ENCODE measurements at regions not wholly inside any gene's neighbourhood (a gene's known extent, or its start where the extent isn't known, plus 50 kb on each side); places are given as distances from the start of the nearest gene placed in this dataset.
"Not testable (repeated sequence)": the region's sequence is repeated elsewhere in the genome, so short reads cannot be mapped to it uniquely, and the experiment has no call there.

DNA sequence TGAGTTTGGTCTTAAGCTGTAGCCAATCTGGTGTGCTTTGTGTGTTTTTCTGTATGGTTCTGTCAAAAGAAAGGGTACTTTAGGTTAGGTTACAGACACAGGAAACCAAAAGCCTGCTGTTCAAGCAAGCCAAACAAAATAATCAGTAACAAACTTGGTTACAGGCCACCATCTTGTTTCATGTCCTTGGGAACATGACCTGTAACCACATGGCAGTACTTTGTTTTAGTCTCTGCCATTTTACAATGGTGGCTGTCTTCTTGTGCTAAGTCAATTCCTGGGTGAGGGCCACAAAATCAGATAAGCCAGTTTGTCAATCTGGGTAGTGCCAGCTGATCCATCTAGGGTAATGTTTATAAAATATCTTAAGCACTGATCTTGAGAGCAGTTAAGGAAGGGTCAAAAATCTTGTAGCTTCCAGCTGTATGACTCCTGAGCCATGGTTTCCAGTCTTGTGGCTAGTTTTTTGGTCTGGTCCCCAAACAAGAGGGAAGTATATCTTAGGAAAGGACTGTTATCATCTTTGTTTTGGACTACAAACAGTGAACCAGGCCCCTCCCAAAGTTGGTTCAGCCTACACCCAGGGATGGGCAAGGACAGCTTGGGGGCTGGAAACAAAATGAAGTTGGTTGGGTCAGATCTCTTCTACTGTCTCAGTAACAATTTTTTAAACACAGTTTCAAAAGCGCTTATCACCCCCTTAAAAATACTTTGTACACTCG lies 90.0 kb downstream of the IGLL5 start:
- DNase-seq = no peak

DNA sequence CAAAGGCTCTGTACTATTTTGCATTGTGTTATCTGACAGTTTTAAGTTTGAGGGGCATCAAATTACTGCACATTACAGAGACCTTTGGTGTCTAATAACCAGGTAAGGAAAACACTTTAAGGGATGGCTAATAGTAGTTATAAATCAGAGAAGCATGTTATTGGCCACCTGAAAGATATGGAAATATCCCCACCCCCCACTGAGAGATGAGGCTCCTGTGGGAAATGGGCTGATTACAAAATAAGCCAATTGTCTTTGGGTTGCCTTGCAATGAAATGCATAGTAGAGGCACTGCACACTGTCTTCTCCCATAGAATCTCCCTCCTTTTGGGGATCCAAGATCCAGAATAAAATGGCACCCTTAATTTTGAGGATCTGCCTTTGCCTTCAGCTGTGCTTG lies 91.0 kb downstream of the IGLL5 start:
- DNase-seq = no peak

DNA sequence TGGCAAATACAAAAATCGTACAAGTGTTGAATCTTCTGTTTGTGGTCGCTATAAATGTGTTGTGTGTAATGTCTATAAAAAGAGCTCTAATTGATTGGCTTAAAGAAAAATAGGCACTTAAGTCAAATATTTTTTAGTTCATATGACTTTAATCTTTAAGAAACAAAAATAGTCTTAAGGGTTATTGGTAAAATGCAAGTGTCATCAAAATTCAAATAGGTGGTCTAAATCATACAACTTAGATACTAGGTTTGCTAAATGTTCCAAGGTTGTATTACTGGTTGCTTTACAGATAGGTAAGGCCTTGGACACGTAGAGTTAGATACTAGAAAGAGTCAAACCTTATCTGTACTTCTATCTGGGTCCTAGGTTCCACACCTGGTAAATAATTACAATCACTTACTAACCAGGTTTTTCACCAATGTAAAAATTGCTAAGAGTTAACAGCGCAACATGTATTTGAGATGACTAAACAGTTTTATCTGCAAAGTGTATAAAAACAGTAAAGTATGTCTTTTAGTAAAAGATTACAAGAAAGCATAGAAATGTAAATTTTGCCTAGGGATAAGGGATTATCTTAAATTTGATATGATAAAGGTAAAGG lies 91.1 kb upstream of the GNAZ start:
- no peak for DNase-seq

GRCh38 chr22:22979954-22980353 lies 90.4 kb upstream of the GNAZ start:
- DNase-seq = no peak

DNA sequence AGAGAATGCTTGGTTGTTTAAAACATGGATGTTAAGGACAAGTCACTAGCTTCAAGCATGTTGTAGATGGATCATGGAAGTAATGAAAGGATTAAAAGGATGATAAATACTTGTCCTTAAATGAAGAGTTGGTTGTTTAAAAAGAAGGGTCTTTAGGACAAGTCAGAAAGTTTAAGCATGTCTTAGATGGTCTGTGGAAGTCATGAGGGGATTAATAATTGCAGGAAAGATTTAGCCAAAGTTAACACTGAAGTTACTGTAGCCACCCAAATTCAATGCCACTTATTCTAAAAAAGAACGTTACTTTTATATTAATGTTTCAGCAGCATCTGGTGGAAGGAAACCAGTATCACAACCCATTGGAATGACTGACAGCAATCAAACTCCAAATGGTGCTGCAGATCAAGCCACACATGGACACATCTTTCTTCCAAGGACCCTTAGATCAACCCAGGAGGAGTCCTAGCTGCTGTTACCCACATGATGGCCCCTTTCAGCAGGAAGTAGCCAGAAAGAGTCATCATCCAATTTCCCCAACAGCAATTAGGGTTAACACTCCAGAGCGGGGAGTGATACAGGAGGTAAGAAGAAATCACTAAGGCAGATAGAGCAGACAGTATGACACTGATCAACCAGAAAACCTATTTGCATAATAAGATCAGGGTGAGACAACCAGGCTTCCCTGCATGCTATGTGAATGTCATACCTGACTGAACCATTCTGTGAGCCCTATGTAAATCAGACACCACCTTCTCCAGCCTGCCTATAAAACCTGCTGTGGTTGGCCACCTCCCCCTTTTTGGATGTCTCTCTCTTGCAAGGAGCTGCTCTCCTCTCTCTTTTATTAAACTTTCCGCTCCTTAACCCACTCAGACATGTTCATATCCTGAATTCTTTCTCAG lies 88.4 kb upstream of the GNAZ start:
- no peak for DNase-seq

DNA sequence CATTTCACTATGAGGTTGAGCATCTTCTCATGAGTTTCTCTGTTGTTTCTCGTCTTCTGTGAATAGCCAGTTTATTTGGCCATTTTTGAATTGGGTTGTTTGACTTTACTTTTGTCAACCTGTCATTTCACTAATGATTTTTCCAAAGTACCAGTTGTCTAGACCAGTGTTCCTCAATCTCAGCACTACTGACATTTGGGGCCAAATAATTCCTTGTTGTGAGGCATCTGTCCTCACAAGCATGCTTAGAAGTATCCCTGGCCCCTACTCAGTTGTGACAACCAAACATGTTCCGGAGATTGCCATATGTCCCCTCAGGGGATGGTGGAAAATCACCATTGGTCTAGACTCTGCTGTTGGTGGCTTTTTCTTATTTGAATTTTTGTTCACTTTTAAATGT lies 87.7 kb upstream of the GNAZ start:
- DNase-seq = no peak

DNA sequence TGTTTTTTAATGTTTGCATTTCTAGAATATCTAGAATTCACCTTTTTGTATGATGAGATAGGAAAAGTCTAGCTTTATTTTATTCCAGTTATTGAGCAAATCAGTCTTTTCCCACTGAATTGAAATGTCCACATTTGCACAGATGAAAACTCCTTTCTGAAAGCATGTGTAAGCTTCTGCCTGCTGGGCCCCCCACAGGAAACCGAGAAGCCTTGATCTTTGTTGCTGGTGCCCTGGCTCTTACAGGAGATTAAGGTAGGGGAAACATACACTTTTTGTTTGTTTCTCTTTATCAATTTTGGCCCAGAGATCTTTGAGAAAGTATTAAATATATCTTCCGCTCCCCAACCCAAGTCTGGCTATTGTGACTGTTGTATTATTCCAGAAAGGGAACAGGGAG lies 87.2 kb upstream of the GNAZ start:
- no peak for DNase-seq

GRCh38 chr22:22983816-22984215 lies 86.5 kb upstream of the GNAZ start:
- no peak for DNase-seq

GRCh38 chr22:22984967-22985366 lies 85.4 kb upstream of the GNAZ start:
- DNase-seq = no peak

GRCh38 chr22:22986008-22986407 lies 84.3 kb upstream of the GNAZ start:
- no peak for DNase-seq

DNA sequence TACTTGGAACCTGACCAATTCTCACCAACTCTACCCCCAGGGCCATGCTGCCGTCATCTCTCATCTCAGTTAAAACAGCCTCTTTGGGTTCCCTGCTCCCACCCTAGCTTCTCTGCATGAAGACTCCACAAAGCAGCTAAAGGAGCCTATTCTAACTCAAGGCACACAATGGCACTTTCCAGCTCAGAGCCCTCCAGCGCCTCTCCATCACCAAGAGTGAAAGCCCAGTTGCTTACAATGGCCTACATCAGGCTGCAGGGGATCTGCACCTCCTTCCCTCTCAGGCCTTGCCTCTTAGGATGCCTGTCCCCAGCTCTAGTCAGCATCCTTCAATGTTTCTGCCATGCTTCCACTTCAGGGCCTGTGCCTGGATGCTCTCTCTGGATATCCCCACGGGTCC lies 83.7 kb upstream of the GNAZ start:
- DNase-seq = no peak

GRCh38 chr22:22988150-22988549 lies 82.2 kb upstream of the GNAZ start:
- DNase-seq = no peak

GRCh38 chr22:22988785-22989184 lies 81.5 kb upstream of the GNAZ start:
- no peak for DNase-seq

GRCh38 chr22:22989856-22990255 lies 80.5 kb upstream of the GNAZ start:
- DNase-seq = no peak

GRCh38 chr22:22990711-22991505 lies 79.4 kb upstream of the GNAZ start:
- DNase-seq = not testable (repeated sequence)

GRCh38 chr22:22992474-22992873 lies 77.8 kb upstream of the GNAZ start:
- DNase-seq = no peak

DNA sequence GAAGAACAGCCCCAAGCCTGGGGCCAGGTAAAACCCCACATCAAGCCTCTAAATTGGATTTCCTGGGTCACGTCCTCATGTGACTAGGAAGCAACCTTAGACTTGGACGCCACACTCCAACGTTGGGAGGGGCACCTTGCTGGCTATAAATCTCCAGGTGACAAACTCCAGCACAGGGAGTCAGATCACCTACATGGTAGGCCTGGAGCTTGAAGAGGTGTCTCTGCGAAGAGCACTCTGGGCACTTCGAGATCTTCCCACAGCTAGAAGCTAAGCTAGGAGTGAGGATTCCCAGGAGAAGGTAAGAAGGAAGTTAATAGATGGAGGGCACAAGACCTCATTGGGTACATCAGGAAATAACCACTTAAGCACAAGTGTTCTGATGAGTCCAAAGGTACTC lies 77.1 kb upstream of the GNAZ start:
- DNase-seq = no peak

DNA sequence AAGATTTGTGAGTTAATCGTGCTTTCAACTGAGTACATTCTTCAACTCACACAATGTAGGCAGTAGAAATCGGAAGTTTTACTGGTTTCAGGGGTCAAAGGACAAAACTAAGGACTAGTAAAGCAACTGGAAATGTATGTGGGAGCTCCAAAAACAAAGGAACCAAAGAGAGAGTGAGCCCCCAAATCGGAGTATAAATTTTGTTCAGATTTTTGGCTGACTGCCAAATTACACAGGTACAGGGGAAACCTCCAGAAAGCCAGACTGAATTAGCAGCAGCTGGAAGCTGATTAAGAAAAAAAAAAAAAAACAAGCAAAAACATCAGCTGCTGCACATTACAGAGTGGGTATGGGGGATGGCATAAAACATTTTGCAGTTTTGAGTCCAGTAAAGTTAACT lies 75.2 kb upstream of the GNAZ start:
- no peak for DNase-seq

DNA sequence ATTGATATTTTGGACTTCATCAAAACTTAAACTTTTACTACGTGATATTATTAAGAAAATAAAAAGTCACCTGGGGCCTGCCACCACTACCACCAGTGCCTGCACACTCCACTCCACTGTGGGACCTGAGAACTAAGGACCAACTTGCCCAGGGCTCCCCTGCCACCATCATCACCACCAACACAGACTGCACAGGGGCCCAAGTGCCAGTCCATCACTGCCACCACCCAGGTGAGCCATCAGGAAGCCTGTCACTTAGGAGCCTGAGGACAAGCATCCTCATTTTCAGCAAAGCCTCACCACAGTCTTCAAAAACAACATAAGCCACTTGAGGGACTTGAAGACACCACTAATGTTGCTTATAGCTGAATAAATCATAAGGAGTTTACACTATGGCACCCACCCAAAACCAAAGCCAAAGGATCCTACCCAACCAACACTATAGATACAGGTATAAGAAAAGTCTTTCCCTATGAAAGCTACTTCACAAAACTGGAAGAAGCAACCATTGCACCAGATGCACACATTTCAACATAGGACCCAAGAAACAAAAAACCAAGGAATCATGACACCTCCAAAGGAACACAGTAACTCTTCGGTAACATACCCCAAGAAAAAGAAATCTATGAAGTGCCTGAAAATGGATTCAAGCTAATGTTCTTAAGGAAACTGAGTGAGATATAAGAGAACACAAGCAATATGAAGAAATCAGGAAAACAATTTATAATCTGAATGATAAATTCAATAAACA lies 73.6 kb upstream of the GNAZ start:
- DNase-seq = no peak

DNA sequence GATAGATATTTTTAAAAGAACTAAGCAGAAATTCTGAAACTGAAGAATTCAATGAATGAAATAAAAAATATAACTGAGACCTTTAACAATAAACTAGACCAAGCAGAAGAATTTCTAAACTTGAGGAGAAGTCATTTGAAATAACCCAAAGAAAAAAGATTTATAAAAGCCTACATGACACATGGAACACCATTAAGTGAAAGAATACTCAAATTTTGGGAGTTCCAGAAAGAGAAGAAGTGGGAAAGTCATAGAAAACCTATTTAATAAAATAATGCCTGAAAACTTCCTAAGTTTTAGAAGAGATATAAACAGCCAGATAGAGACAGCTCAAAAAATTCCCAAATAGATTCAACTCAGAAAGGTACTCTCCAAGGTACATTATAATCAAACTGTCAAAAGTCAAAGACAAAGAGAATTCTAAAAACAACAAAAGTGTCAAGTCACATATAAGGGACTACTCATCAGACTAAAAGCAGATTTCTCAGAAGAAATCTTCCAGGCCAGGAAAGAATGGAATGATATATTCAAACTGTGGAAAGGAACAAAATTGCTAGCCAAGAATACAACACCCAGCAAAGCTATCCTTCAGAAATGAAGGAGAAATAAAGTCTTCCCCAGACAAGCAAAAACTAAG lies 72.9 kb upstream of the GNAZ start:
- no peak for DNase-seq

- DNase-seq = no peak
These were observed 72.3 kb upstream of the GNAZ start for GRCh38 chr22:22997988-22998387.

DNA sequence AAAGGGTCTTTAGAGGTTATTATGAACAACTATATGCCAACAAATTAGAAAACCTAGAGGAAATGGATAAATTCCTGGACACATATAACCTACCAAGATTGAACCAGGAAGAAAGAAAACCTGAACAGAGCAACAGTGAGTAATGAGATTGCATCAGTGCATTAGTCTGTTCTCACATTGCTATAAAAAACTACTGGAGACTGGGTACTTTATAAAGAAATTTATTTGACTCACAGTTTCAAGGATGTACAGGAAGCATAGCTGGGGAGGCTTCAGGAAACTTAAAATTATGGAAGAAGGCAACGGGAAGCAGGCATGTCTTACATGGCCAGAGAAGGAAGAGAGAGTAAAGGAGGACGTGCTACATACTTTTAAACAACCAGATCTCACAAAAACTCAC lies 70.8 kb upstream of the GNAZ start:
- DNase-seq = no peak

Measured in HCEC 1CT (cell line).